ENCODE measurements at regions not wholly inside any gene's neighbourhood (a gene's known extent, or its start where the extent isn't known, plus 50 kb on each side); places are given as distances from the start of the nearest gene placed in this dataset.
"Not testable (repeated sequence)": the region's sequence is repeated elsewhere in the genome, so short reads cannot be mapped to it uniquely, and the experiment has no call there.

- no peak overlapping the region for H3K27ac Mint-ChIP-seq
- no peak overlapping the region for H3K4me3 Mint-ChIP-seq
- no peaks in the 10 kb centered on the region for H3K36me3 Mint-ChIP-seq (ENCODE audit: low read depth)
- no peaks in the 10 kb centered on the region for H3K27me3 Mint-ChIP-seq
- no peak for DNase-seq
- H3K4me1 Mint-ChIP-seq = no peaks in the 10 kb centered on the region
- intact Hi-C loops (cut with micrococcal nuclease) = no loop called here
- H3K9me3 Mint-ChIP-seq = no peaks in the 10 kb centered on the region
These were observed 209.1 kb downstream of the UQCRFS1 start for GRCh38 chr19:29003641-29004409.

- no peak overlapping the region for H3K27ac Mint-ChIP-seq
- no peaks in the 10 kb centered on the region for H3K9me3 Mint-ChIP-seq
- H3K4me1 Mint-ChIP-seq = no peaks in the 10 kb centered on the region
These were observed 210.6 kb downstream of the UQCRFS1 start for GRCh38 chr19:29002336-29002735.

GRCh38 chr19:29001597-29002245, 211.2 kb downstream of the UQCRFS1 start:
- Mint-ChIP-seq H3K36me3 (ENCODE audit: low read depth) (no peaks in the 10 kb centered on the region), H3K27me3 (no peaks in the 10 kb centered on the region), H3K9me3 (no peaks in the 10 kb centered on the region), H3K4me3 (no peak overlapping the region), H3K27ac (no peak overlapping the region), H3K4me1 (no peaks in the 10 kb centered on the region)
- no peak for DNase-seq
- intact Hi-C loops (cut with micrococcal nuclease) = no loop called here

More at GRCh38 chr19:29002336-29002735, 210.6 kb downstream of the UQCRFS1 start:
- DNase-seq = no peak
- Mint-ChIP-seq H3K4me3 (no peak overlapping the region), H3K27me3 (no peaks in the 10 kb centered on the region), H3K36me3 (ENCODE audit: low read depth) (no peaks in the 10 kb centered on the region)
- intact Hi-C loops (cut with micrococcal nuclease) = no loop called here

- no peaks in the 10 kb centered on the region for H3K4me1 Mint-ChIP-seq
- DNase-seq = no peak
- no peaks in the 10 kb centered on the region for H3K27me3 Mint-ChIP-seq
- H3K36me3 Mint-ChIP-seq (ENCODE audit: low read depth) = no peaks in the 10 kb centered on the region
- H3K9me3 Mint-ChIP-seq = no peaks in the 10 kb centered on the region
- intact Hi-C loops (cut with micrococcal nuclease) = no loop called here
- H3K4me3 Mint-ChIP-seq = no peak overlapping the region
- no peak overlapping the region for H3K27ac Mint-ChIP-seq
These were observed 211.8 kb downstream of the UQCRFS1 start for GRCh38 chr19:29001141-29001581.

- Mint-ChIP-seq H3K27ac (no peak overlapping the region), H3K9me3 (no peaks in the 10 kb centered on the region), H3K4me1 (no peaks in the 10 kb centered on the region), H3K4me3 (no peak overlapping the region), H3K27me3 (no peaks in the 10 kb centered on the region), H3K36me3 (ENCODE audit: low read depth) (no peaks in the 10 kb centered on the region)
- no peak for DNase-seq
- intact Hi-C loops (cut with micrococcal nuclease) = no loop called here
These were observed 213.1 kb downstream of the UQCRFS1 start for GRCh38 chr19:28999724-29000433.

GRCh38 chr19:28998974-28999373, 214.0 kb downstream of the UQCRFS1 start:
- peaks cover 4% of the 10 kb centered on the region for H3K9me3 Mint-ChIP-seq
- no peaks in the 10 kb centered on the region for H3K36me3 Mint-ChIP-seq (ENCODE audit: low read depth)
- no peaks in the 10 kb centered on the region for H3K27me3 Mint-ChIP-seq
- no peak overlapping the region for H3K4me3 Mint-ChIP-seq
- no peaks in the 10 kb centered on the region for H3K4me1 Mint-ChIP-seq
- intact Hi-C loops (cut with micrococcal nuclease) = no loop called here
- DNase-seq = no peak
- H3K27ac Mint-ChIP-seq = no peak overlapping the region

GRCh38 chr19:28997866-28998265, 215.1 kb downstream of the UQCRFS1 start:
- H3K27ac Mint-ChIP-seq; H3K9me3 Mint-ChIP-seq; H3K27me3 Mint-ChIP-seq; H3K4me3 Mint-ChIP-seq; H3K4me1 Mint-ChIP-seq; DNase-seq; H3K36me3 Mint-ChIP-seq (ENCODE audit: low read depth); intact Hi-C loops (cut with micrococcal nuclease): not testable (repeated sequence)

GRCh38 chr19:28990522-28990921, 222.4 kb downstream of the UQCRFS1 start:
- no peak for DNase-seq
- H3K27ac Mint-ChIP-seq = no peak overlapping the region
- H3K27me3 Mint-ChIP-seq = no peaks in the 10 kb centered on the region
- no peaks in the 10 kb centered on the region for H3K4me1 Mint-ChIP-seq
- intact Hi-C loops (cut with micrococcal nuclease) = no loop called here
- no peaks in the 10 kb centered on the region for H3K36me3 Mint-ChIP-seq (ENCODE audit: low read depth)
- H3K4me3 Mint-ChIP-seq = no peak overlapping the region
- H3K9me3 Mint-ChIP-seq = peaks cover 7% of the 10 kb centered on the region

- intact Hi-C loops (cut with micrococcal nuclease) = no loop called here
- H3K27ac Mint-ChIP-seq = no peak overlapping the region
- H3K9me3 Mint-ChIP-seq = peaks cover 7% of the 10 kb centered on the region
- no peaks in the 10 kb centered on the region for H3K27me3 Mint-ChIP-seq
- H3K36me3 Mint-ChIP-seq (ENCODE audit: low read depth) = no peaks in the 10 kb centered on the region
- H3K4me1 Mint-ChIP-seq = no peaks in the 10 kb centered on the region
- no peak overlapping the region for H3K4me3 Mint-ChIP-seq
- no peak for DNase-seq
These were observed 223.2 kb downstream of the UQCRFS1 start for GRCh38 chr19:28989739-28990138.

- Mint-ChIP-seq H3K27ac (no peak overlapping the region), H3K27me3 (no peaks in the 10 kb centered on the region), H3K4me3 (no peak overlapping the region), H3K9me3 (peaks cover 4% of the 10 kb centered on the region), H3K4me1 (no peaks in the 10 kb centered on the region), H3K36me3 (ENCODE audit: low read depth) (no peaks in the 10 kb centered on the region)
- DNase-seq = no peak
- intact Hi-C loops (cut with micrococcal nuclease) = no loop called here
These were observed 224.9 kb downstream of the UQCRFS1 start for GRCh38 chr19:28988066-28988465.

GRCh38 chr19:28987177-28987576, 225.8 kb downstream of the UQCRFS1 start:
- Mint-ChIP-seq H3K4me1 (no peaks in the 10 kb centered on the region), H3K9me3 (no peaks in the 10 kb centered on the region), H3K36me3 (ENCODE audit: low read depth) (no peaks in the 10 kb centered on the region), H3K27me3 (no peaks in the 10 kb centered on the region), H3K27ac (no peak overlapping the region), H3K4me3 (no peak overlapping the region)
- intact Hi-C loops (cut with micrococcal nuclease) = no loop called here
- DNase-seq = no peak

GRCh38 chr19:28985201-28985600, 227.8 kb downstream of the UQCRFS1 start:
- intact Hi-C loops (cut with micrococcal nuclease) = no loop called here
- H3K4me3 Mint-ChIP-seq = no peak overlapping the region
- H3K4me1 Mint-ChIP-seq = no peaks in the 10 kb centered on the region
- DNase-seq = no peak
- H3K27me3 Mint-ChIP-seq = no peaks in the 10 kb centered on the region
- no peak overlapping the region for H3K27ac Mint-ChIP-seq
- H3K9me3 Mint-ChIP-seq = no peaks in the 10 kb centered on the region
- no peaks in the 10 kb centered on the region for H3K36me3 Mint-ChIP-seq (ENCODE audit: low read depth)

GRCh38 chr19:28984315-28984714, 228.6 kb downstream of the UQCRFS1 start:
- H3K27ac Mint-ChIP-seq = no peak overlapping the region
- H3K4me3 Mint-ChIP-seq = no peak overlapping the region
- H3K27me3 Mint-ChIP-seq = no peaks in the 10 kb centered on the region
- H3K4me1 Mint-ChIP-seq = no peaks in the 10 kb centered on the region
- DNase-seq = no peak
- intact Hi-C loops (cut with micrococcal nuclease) = no loop called here
- no peaks in the 10 kb centered on the region for H3K9me3 Mint-ChIP-seq
- no peaks in the 10 kb centered on the region for H3K36me3 Mint-ChIP-seq (ENCODE audit: low read depth)

GRCh38 chr19:28983430-28983829, 229.5 kb downstream of the UQCRFS1 start:
- no peaks in the 10 kb centered on the region for H3K9me3 Mint-ChIP-seq
- H3K27ac Mint-ChIP-seq = no peak overlapping the region
- H3K27me3 Mint-ChIP-seq = no peaks in the 10 kb centered on the region
- DNase-seq = no peak
- H3K4me3 Mint-ChIP-seq = no peak overlapping the region
- intact Hi-C loops (cut with micrococcal nuclease) = no loop called here
- no peaks in the 10 kb centered on the region for H3K4me1 Mint-ChIP-seq
- H3K36me3 Mint-ChIP-seq (ENCODE audit: low read depth) = no peaks in the 10 kb centered on the region

Data from activated CD4-positive, alpha-beta T cell treated with anti-CD3 and anti-CD28 coated beads, Interleukin-2, amount 10 ng/mL, durations not matched to agents 24 days and 14 days (primary cell).